Body of pancreas (tissue), 4 donors: ENCODE measurements at regions not wholly inside any gene's neighbourhood (a gene's known extent, or its start where the extent isn't known, plus 50 kb on each side); places are given as distances from the start of the nearest gene placed in this dataset.

ENCODE experiments used
- CTCF ChIP-seq, 7 experiments: fragments of 450-650 bp in 4 of 7; fragments of 200-600 bp in 3 of 7; sonication (generic) in 3 of 7; IDR thresholded peaks; one replicate each; pipeline ENCODE4 v1.5.1; 2016 to 2019; ENCODE audit warnings: antibody characterized with exemption in 7 of 7
- POLR2A ChIP-seq, 3 donors: fragments of 450-650 bp; IDR thresholded peaks; one replicate each; pipeline ENCODE4 v1.6.1; 2016; ENCODE audit warnings: antibody characterized with exemption in 3 of 3, mild to moderate bottlenecking in 2 of 3

GRCh38 chr4:3362431-3363287 is 69.8 kb downstream of the RGS12 start:
- TF ChIP-seq CTCF (IDR thresholded peaks at IDR 0.05) (no peak), POLR2A (IDR thresholded peaks at IDR 0.05) (no peak)
